Gastroesophageal sphincter (tissue), 4 donors: ENCODE measurements at regions not wholly inside any gene's neighbourhood (a gene's known extent, or its start where the extent isn't known, plus 50 kb on each side); places are given as distances from the start of the nearest gene placed in this dataset.

Experiments used
- ATAC-seq: fragments of 150-250 bp; one replicate; pipeline ENCODE4 v1.9.1; 2016; ENCODE audit warnings: mild to moderate bottlenecking, moderate library complexity
- H3K27ac ChIP-seq, 4 donors: fragments of 200-600 bp; sonication (generic) in 3 of 4; 1 replicate in 3 of 4; 2 replicates in 1 of 4; pipeline ENCODE4 v1.5.1; 2016 to 2019
- H3K27me3 ChIP-seq: fragments of 200-600 bp; sonication (generic); one replicate; pipeline ENCODE4 v1.5.1; 2019
- H3K36me3 ChIP-seq, 2 donors: fragments of 200-600 bp; sonication (generic); one replicate each; pipeline ENCODE4 v1.5.1; 2019; ENCODE audit warnings: control low read depth in 1 of 2
- H3K4me1 ChIP-seq, 3 donors: fragments of 200-600 bp; sonication (generic); 1 replicate in 2 of 3; 2 replicates in 1 of 3; pipeline ENCODE4 v1.5.1; 2016 to 2019; ENCODE audit warnings: control low read depth in 2 of 3
- H3K4me3 ChIP-seq, 2 donors: fragments of 200-600 bp; sonication (generic); one replicate each; pipeline ENCODE4 v1.5.1; 2019; ENCODE audit warnings: mild to moderate bottlenecking in 1 of 2, moderate library complexity in 1 of 2
- H3K9me3 ChIP-seq, 3 donors: fragments of 200-600 bp; sonication (generic); one replicate each; pipeline ENCODE4 v1.5.1; 2017 to 2019; ENCODE audit warnings: control low read depth in 2 of 3
- CTCF ChIP-seq, 4 experiments: fragments of 200-600 bp in 2 of 4; fragments of 450-650 bp in 2 of 4; sonication (generic) in 1 of 4; IDR thresholded peaks; one replicate each; pipeline ENCODE4 v1.5.1; 2017 to 2019; ENCODE audit warnings: antibody characterized with exemption in 4 of 4, mild to moderate bottlenecking in 2 of 4, moderate library complexity in 2 of 4
- EP300 ChIP-seq: sonication (generic); formaldehyde crosslinking; IDR thresholded peaks from one replicate; pipeline ENCODE4 v1.6.1; 2017; ENCODE audit warnings: antibody characterized with exemption, mild to moderate bottlenecking
- POLR2A ChIP-seq, 2 donors: fragments of 450-650 bp; IDR thresholded peaks; one replicate each; pipeline ENCODE4 v1.6.1; 2017; ENCODE audit warnings: antibody characterized with exemption in 2 of 2, mild to moderate bottlenecking in 2 of 2, moderate library complexity in 1 of 2
- POLR2AphosphoS5 ChIP-seq: sonication (generic); formaldehyde crosslinking; IDR thresholded peaks from one replicate; pipeline ENCODE4 v1.6.1; 2017; ENCODE audit warnings: antibody characterized with exemption
- WGBS, 2 donors: methylation state at CpG; one replicate each; pipeline ENCODE4 v1.1.5; 2018; ENCODE audit warnings: low coverage in 1 of 2; 5-methylcytosine and 5-hydroxymethylcytosine counted together

GRCh38 chr10:4646547-4646946 lies 179.5 kb upstream of the AKR1E2 start:
- TF ChIP-seq POLR2A (IDR thresholded peaks at IDR 0.05) (no peak), CTCF (IDR thresholded peaks at IDR 0.05) (no peak)

GRCh38 chr10:4645836-4646235 lies 180.2 kb upstream of the AKR1E2 start:
- H3K9me3 ChIP-seq, result no peaks in the 10 kb centered on the region
- H3K36me3 ChIP-seq, result no peaks in the 10 kb centered on the region
- H3K4me1 ChIP-seq, result peaks cover 7 to 46% (median 17%) of the 10 kb centered on the region in 3 donors
- no peak overlapping the region for H3K27ac ChIP-seq
- H3K4me3 ChIP-seq, result no peak overlapping the region
- WGBS, 2 donors, result 54 to 81% methylated on average over 2 of the region's 2 CpGs
- TF ChIP-seq POLR2A (IDR thresholded peaks at IDR 0.05), result no peak
- no peak for TF ChIP-seq EP300
- no peak for TF ChIP-seq CTCF (IDR thresholded peaks at IDR 0.05)
- TF ChIP-seq POLR2AphosphoS5, result no peak
- no peaks in the 10 kb centered on the region for H3K27me3 ChIP-seq
- ATAC-seq, result no peak

More at GRCh38 chr10:4646547-4646946, 179.5 kb upstream of the AKR1E2 start:
- Histone ChIP-seq H3K9me3 (no peaks in the 10 kb centered on the region), H3K27me3 (no peaks in the 10 kb centered on the region), H3K27ac (no peak overlapping the region), H3K4me3 (no peak overlapping the region), H3K36me3 (no peaks in the 10 kb centered on the region), H3K4me1 (peaks cover 7 to 42% (median 11%) of the 10 kb centered on the region in 3 donors)
- WGBS, 2 donors, result 49 to 91% methylated on average over 3 of the region's 3 CpGs
- no peak for ATAC-seq

GRCh38 chr10:4643471-4643870 lies 182.5 kb upstream of the AKR1E2 start:
- Histone ChIP-seq H3K4me3 (no peak overlapping the region), H3K27me3 (no peaks in the 10 kb centered on the region), H3K27ac (no peak overlapping the region), H3K4me1 (peaks cover 4 to 43% (median 21%) of the 10 kb centered on the region in 3 donors), H3K36me3 (no peaks in the 10 kb centered on the region), H3K9me3 (no peaks in the 10 kb centered on the region)
- no peak for TF ChIP-seq POLR2A (IDR thresholded peaks at IDR 0.05)
- TF ChIP-seq EP300, result no peak
- no peak for TF ChIP-seq POLR2AphosphoS5
- no peak for TF ChIP-seq CTCF (IDR thresholded peaks at IDR 0.05)
- no peak for ATAC-seq
- WGBS, 2 donors, result 89 to 94% methylated on average over 1 of the region's 1 CpG

GRCh38 chr10:4639960-4640359 lies 186.0 kb upstream of the AKR1E2 start:
- 14 to 35% methylated on average over 2 of the region's 2 CpGs for WGBS, 2 donors
- no peaks in the 10 kb centered on the region for H3K36me3 ChIP-seq
- peak; percentile 91 for TF ChIP-seq POLR2AphosphoS5
- no peak for TF ChIP-seq POLR2A (IDR thresholded peaks at IDR 0.05)
- no peak for TF ChIP-seq CTCF (IDR thresholded peaks at IDR 0.05)
- TF ChIP-seq EP300, result no peak
- ATAC-seq, result peak; percentile 95
- peak overlapping the region; percentile 77 to 98 (median 90) for H3K27ac ChIP-seq
- H3K9me3 ChIP-seq, result no peaks in the 10 kb centered on the region
- H3K4me3 ChIP-seq, result no peak overlapping the region
- H3K27me3 ChIP-seq, result no peaks in the 10 kb centered on the region
- peaks cover 4 to 46% (median 21%) of the 10 kb centered on the region in 3 donors for H3K4me1 ChIP-seq

GRCh38 chr10:4638099-4638498 lies 187.9 kb upstream of the AKR1E2 start:
- Histone ChIP-seq H3K4me3 (no peak overlapping the region), H3K4me1 (peaks cover 4 to 46% (median 21%) of the 10 kb centered on the region in 3 donors), H3K9me3 (no peaks in the 10 kb centered on the region), H3K27ac (peak overlapping the region in 2 of 4 donors; percentile 0 to 90), H3K27me3 (no peaks in the 10 kb centered on the region), H3K36me3 (no peaks in the 10 kb centered on the region)
- ATAC-seq, result no peak
- no peak for TF ChIP-seq POLR2AphosphoS5
- no peak for TF ChIP-seq CTCF (IDR thresholded peaks at IDR 0.05)
- TF ChIP-seq EP300, result no peak
- no peak for TF ChIP-seq POLR2A (IDR thresholded peaks at IDR 0.05)
- WGBS, 2 donors, result 90 to 100% methylated on average over 1 to 2 of the region's 3 CpGs
